ENCODE measurements at regions not wholly inside any gene's neighbourhood (a gene's known extent, or its start where the extent isn't known, plus 50 kb on each side); places are given as distances from the start of the nearest gene placed in this dataset.

GRCh38 chr4:11937941-11938340 lies 509.2 kb upstream of the HS3ST1 start:
- Histone ChIP-seq H3K4me1 (ENCODE audit: control insufficient read depth, insufficient read depth, low read length) (no peaks in the 10 kb centered on the region), H3K9ac (ENCODE audit: extremely low read depth, low read length, poor library complexity, severe bottlenecking) (no peak overlapping the region), H3K4me3 (ENCODE audit: low read length) (no peak overlapping the region), H3K27me3 (ENCODE audit: control insufficient read depth, insufficient read depth, low read length, poor library complexity, severe bottlenecking) (no peaks in the 10 kb centered on the region), H3K36me3 (ENCODE audit: control insufficient read depth, insufficient read depth, low read length) (no peaks in the 10 kb centered on the region), H3K9me3 (ENCODE audit: control insufficient read depth, low read length) (no peaks in the 10 kb centered on the region), H3K27ac (ENCODE audit: low read depth, low read length) (no peak overlapping the region)
- Mint-ChIP-seq H3K4me3 (no peak overlapping the region), H3K9me3 (no peaks in the 10 kb centered on the region), H3K36me3 (ENCODE audit: low read depth) (no peaks in the 10 kb centered on the region), H3K4me1 (peaks cover 4% of the 10 kb centered on the region), H3K27me3 (ENCODE audit: insufficient read depth) (no peaks in the 10 kb centered on the region), H3K27ac (no peak overlapping the region)
- TF ChIP-seq, protein P1, sequence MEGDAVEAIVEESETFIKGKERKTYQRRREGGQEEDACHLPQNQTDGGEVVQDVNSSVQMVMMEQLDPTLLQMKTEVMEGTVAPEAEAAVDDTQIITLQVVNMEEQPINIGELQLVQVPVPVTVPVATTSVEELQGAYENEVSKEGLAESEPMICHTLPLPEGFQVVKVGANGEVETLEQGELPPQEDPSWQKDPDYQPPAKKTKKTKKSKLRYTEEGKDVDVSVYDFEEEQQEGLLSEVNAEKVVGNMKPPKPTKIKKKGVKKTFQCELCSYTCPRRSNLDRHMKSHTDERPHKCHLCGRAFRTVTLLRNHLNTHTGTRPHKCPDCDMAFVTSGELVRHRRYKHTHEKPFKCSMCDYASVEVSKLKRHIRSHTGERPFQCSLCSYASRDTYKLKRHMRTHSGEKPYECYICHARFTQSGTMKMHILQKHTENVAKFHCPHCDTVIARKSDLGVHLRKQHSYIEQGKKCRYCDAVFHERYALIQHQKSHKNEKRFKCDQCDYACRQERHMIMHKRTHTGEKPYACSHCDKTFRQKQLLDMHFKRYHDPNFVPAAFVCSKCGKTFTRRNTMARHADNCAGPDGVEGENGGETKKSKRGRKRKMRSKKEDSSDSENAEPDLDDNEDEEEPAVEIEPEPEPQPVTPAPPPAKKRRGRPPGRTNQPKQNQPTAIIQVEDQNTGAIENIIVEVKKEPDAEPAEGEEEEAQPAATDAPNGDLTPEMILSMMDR (conservative IDR thresholded peaks at IDR 0.05): no peak
- DNase-seq: no peak

DNA sequence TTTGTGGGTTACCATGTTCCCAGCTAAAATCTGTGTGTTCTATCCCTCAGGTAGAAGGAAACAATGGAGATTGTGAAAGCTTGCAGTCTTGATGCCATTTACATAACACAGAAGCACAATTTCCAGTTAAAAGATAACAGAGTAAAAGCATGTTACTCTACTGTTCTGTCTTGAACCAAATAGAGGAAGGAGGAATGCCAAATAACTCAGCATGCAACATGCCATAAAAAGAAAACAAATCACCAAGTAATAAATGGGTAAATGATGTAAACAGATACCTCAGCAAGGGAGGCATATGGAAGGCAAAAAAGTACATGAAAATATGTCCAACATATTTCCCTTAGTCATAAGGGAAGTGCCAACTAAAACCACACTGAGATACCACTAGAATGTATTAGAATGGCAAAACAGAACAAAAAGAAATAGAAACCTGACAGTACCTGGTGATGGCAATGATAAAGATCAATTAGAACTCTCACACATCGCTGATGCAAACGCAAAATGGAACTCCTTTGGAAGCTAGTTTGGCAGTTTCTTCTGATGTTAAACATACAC lies 502.6 kb upstream of the HS3ST1 start:
- TF ChIP-seq, protein P1 (conservative IDR thresholded peaks at IDR 0.05): no peak
- no peaks in the 10 kb centered on the region for H3K4me1 ChIP-seq (ENCODE audit: control insufficient read depth, insufficient read depth, low read length)
- Mint-ChIP-seq H3K9me3 (no peaks in the 10 kb centered on the region), H3K36me3 (ENCODE audit: low read depth) (no peaks in the 10 kb centered on the region), H3K27me3 (ENCODE audit: insufficient read depth) (no peaks in the 10 kb centered on the region), H3K4me3 (no peak overlapping the region), H3K27ac (no peak overlapping the region), H3K4me1 (no peaks in the 10 kb centered on the region)
- no peak overlapping the region for H3K27ac ChIP-seq (ENCODE audit: low read depth, low read length)
- no peaks in the 10 kb centered on the region for H3K36me3 ChIP-seq (ENCODE audit: control insufficient read depth, insufficient read depth, low read length)
- H3K27me3 ChIP-seq (ENCODE audit: control insufficient read depth, insufficient read depth, low read length, poor library complexity, severe bottlenecking): no peaks in the 10 kb centered on the region
- DNase-seq: no peak
- 91% methylated on average over 2 of the region's 2 CpGs; no CpG with 5 or more reads in 1 of the 2 experiments for WGBS, 2 experiments (ENCODE audit: insufficient coverage in 1 of 2, insufficient read length in 1 of 2)
- H3K4me3 ChIP-seq (ENCODE audit: low read length): no peak overlapping the region
- no peak overlapping the region for H3K9ac ChIP-seq (ENCODE audit: extremely low read depth, low read length, poor library complexity, severe bottlenecking)
- no peaks in the 10 kb centered on the region for H3K9me3 ChIP-seq (ENCODE audit: control insufficient read depth, low read length)

- Histone ChIP-seq H3K9me3 (ENCODE audit: control insufficient read depth, low read length) (no peaks in the 10 kb centered on the region), H3K27me3 (ENCODE audit: control insufficient read depth, insufficient read depth, low read length, poor library complexity, severe bottlenecking) (no peaks in the 10 kb centered on the region), H3K27ac (ENCODE audit: low read depth, low read length) (no peak overlapping the region), H3K4me3 (ENCODE audit: low read length) (no peak overlapping the region), H3K4me1 (ENCODE audit: control insufficient read depth, insufficient read depth, low read length) (no peaks in the 10 kb centered on the region), H3K9ac (ENCODE audit: extremely low read depth, low read length, poor library complexity, severe bottlenecking) (no peak overlapping the region), H3K36me3 (ENCODE audit: control insufficient read depth, insufficient read depth, low read length) (no peaks in the 10 kb centered on the region)
- Mint-ChIP-seq H3K4me3 (no peak overlapping the region), H3K4me1 (no peaks in the 10 kb centered on the region), H3K27ac (no peak overlapping the region), H3K9me3 (peaks cover 2% of the 10 kb centered on the region), H3K36me3 (ENCODE audit: low read depth) (peaks cover 2% of the 10 kb centered on the region), H3K27me3 (ENCODE audit: insufficient read depth) (no peaks in the 10 kb centered on the region)
- 89 to 96% methylated on average over 1 of the region's 1 CpG for WGBS, 2 experiments (ENCODE audit: insufficient coverage in 1 of 2, insufficient read length in 1 of 2)
- TF ChIP-seq, protein P1 (conservative IDR thresholded peaks at IDR 0.05): no peak
- no peak for DNase-seq
Measured at GRCh38 chr4:11929080-11929479, 500.4 kb upstream of the HS3ST1 start.
